HEK293 (cell line): ENCODE measurements at regions not wholly inside any gene's neighbourhood (a gene's known extent, or its start where the extent isn't known, plus 50 kb on each side); places are given as distances from the start of the nearest gene placed in this dataset.

Experiments
- CTCF ChIA-PET: fragments of 350-600 bp; formaldehyde crosslinking; extraction: SDS; loops from one replicate; lab custom pipeline; 2021; ENCODE audit warnings: antibody characterized with exemption; lab: Yijun Ruan, JAX
- POLR2A ChIA-PET: fragments of 300-600 bp; formaldehyde crosslinking; extraction: SDS; loops from one replicate; lab custom pipeline; 2020; ENCODE audit warnings: antibody characterized with exemption, inconsistent platforms; lab: Yijun Ruan, JAX
- H3K27ac ChIP-seq: fragments of 200-500 bp; sonication (Bioruptor generic); 2 replicates; pipeline ENCODE4 v1.5.1; 2014; ENCODE audit warnings: low read depth, low read length, control low read depth, inconsistent platforms; ENCODE audit errors: extremely low read depth
- H3K36me3 ChIP-seq, 2 experiments: fragments of 200-500 bp in 1 of 2; sonication (Bioruptor generic) in 1 of 2; 1 replicate in 1 of 2; 2 replicates in 1 of 2; pipeline ENCODE4 v1.5.1; 2014 to 2017; ENCODE audit warnings: inconsistent platforms in 2 of 2, low read length in 2 of 2; ENCODE audit not compliant: control insufficient read depth in 2 of 2, insufficient read depth in 1 of 2
- H3K4me1 ChIP-seq: fragments of 200-500 bp; sonication (Bioruptor generic); 2 replicates; pipeline ENCODE4 v1.5.1; 2014; ENCODE audit warnings: mild to moderate bottlenecking, low read length, inconsistent platforms; ENCODE audit not compliant: control insufficient read depth, insufficient read depth
- H3K4me3 ChIP-seq: 2 replicates; pipeline ENCODE4 v1.5.1; 2011; ENCODE audit warnings: low read depth, mild to moderate bottlenecking, control low read depth, low read length, moderate library complexity
- H3K9me3 ChIP-seq: fragments of 200-500 bp; sonication (Bioruptor generic); 2 replicates; pipeline ENCODE4 v1.5.1; 2014; ENCODE audit warnings: low read depth, low read length, inconsistent platforms; ENCODE audit not compliant: control insufficient read depth, insufficient read depth
- GLI4 ChIP-seq: fragments of 450-650 bp; formaldehyde crosslinking; IDR thresholded peaks from 2 replicates; pipeline ENCODE4 v1.5.1; 2016; ENCODE audit warnings: missing biosample characterization, missing genetic modification characterization
- HOXC10 ChIP-seq: sonication (generic); formaldehyde crosslinking; IDR thresholded peaks from 2 replicates; pipeline ENCODE4 v1.8.1; 2023; ENCODE audit warnings: mild to moderate bottlenecking, missing genetic modification reagents
- ZBTB48 ChIP-seq: fragments of 450-650 bp; formaldehyde crosslinking; IDR thresholded peaks from 2 replicates; pipeline ENCODE4 v1.5.1; 2016; ENCODE audit warnings: missing biosample characterization, missing genetic modification characterization
- ZNF157 ChIP-seq: fragments of 450-650 bp; formaldehyde crosslinking; IDR thresholded peaks from 2 replicates; pipeline ENCODE4 v1.5.1; 2016; ENCODE audit warnings: missing biosample characterization, missing genetic modification characterization
- ZNF239 ChIP-seq: fragments of 450-650 bp; formaldehyde crosslinking; IDR thresholded peaks from 2 replicates; pipeline ENCODE4 v1.5.1; 2016; ENCODE audit warnings: missing biosample characterization, missing genetic modification characterization
- ZNF24 ChIP-seq: fragments of 450-650 bp; formaldehyde crosslinking; IDR thresholded peaks from 2 replicates; pipeline ENCODE4 v1.5.1; 2016; ENCODE audit warnings: missing biosample characterization, missing genetic modification characterization
- ZNF335 ChIP-seq: fragments of 450-650 bp; formaldehyde crosslinking; conservative IDR thresholded peaks from 2 replicates; pipeline ENCODE4 v1.5.1; 2016; ENCODE audit warnings: missing biosample characterization, missing genetic modification characterization
- ZNF366 ChIP-seq: fragments of 450-650 bp; formaldehyde crosslinking; conservative IDR thresholded peaks from 2 replicates; pipeline ENCODE4 v1.5.1; 2016; ENCODE audit warnings: missing biosample characterization, missing genetic modification characterization
- ZNF426 ChIP-seq: fragments of 450-650 bp; formaldehyde crosslinking; IDR thresholded peaks from 2 replicates; pipeline ENCODE4 v1.5.1; 2017; ENCODE audit warnings: missing biosample characterization, missing genetic modification characterization, mild to moderate bottlenecking, inconsistent platforms, moderate library complexity
- ZNF548 ChIP-seq: fragments of 450-650 bp; formaldehyde crosslinking; IDR thresholded peaks from 2 replicates; pipeline ENCODE4 v1.5.1; 2016; ENCODE audit warnings: missing biosample characterization, missing genetic modification characterization
- ZNF571 ChIP-seq: fragments of 450-650 bp; formaldehyde crosslinking; IDR thresholded peaks from 2 replicates; pipeline ENCODE4 v1.5.0; 2017; ENCODE audit warnings: missing biosample characterization, missing genetic modification characterization
- ZNF768 ChIP-seq: fragments of 450-650 bp; formaldehyde crosslinking; IDR thresholded peaks from 2 replicates; pipeline ENCODE4 v1.5.1; 2018; ENCODE audit warnings: missing biosample characterization, mild to moderate bottlenecking, missing genetic modification characterization
- ZNF785 ChIP-seq: fragments of 450-650 bp; formaldehyde crosslinking; IDR thresholded peaks from 2 replicates; pipeline ENCODE4 v1.5.1; 2016; ENCODE audit warnings: missing biosample characterization, missing genetic modification characterization
- ZNF837 ChIP-seq: fragments of 450-650 bp; formaldehyde crosslinking; IDR thresholded peaks from 2 replicates; pipeline ENCODE4 v1.5.1; 2016; ENCODE audit warnings: missing biosample characterization, missing genetic modification characterization
- TF ChIP-seq, protein P1 (sequence below): fragments of 450-650 bp; formaldehyde crosslinking; IDR thresholded peaks from 2 replicates; pipeline ENCODE4 v1.5.1; 2016; ENCODE audit warnings: missing biosample characterization, missing genetic modification characterization, low read depth
- TF ChIP-seq, protein P2 (sequence below): fragments of 450-650 bp; formaldehyde crosslinking; IDR thresholded peaks from 2 replicates; pipeline ENCODE4 v1.5.1; 2017; ENCODE audit warnings: missing biosample characterization, missing genetic modification characterization
- TF ChIP-seq, protein P3 (sequence below): fragments of 450-650 bp; formaldehyde crosslinking; optimal IDR thresholded peaks from 2 replicates; pipeline ENCODE3; 2016; ENCODE audit warnings: missing biosample characterization, mild to moderate bottlenecking, missing genetic modification characterization
- TF ChIP-seq, protein P4 (sequence below): fragments of 450-650 bp; formaldehyde crosslinking; IDR thresholded peaks from 2 replicates; pipeline ENCODE4 v1.5.1; 2016; ENCODE audit warnings: missing biosample characterization, missing genetic modification characterization

DNA sequence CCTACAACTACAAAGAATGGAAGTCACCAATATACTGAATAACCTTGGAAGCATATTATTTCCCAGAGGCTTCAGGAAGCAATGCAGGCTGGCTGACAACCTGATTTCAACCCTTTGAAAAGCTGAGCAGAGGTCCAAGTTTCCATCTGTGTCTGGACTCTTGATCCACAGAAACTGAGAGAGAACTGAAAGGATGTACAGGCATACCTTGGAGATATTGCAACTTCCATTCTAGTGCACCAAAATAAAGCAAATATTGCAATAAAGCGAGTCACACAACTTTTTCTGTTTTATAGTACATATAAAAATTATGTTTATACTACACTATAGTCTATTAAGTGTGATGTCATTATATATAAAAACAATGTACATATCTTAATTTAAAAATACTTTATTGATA lies 85.3 kb downstream of the TYW3 start:
- Histone ChIP-seq H3K4me3 (no peak overlapping the region), H3K9me3 (no peaks in the 10 kb centered on the region; the same call in 1 of the 2 replicates), H3K4me1 (no peaks in the 10 kb centered on the region), H3K27ac (no peak overlapping the region), H3K36me3 (no peaks in the 10 kb centered on the region)
- POLR2A ChIA-PET, result no interaction called here
- TF ChIP-seq ZNF24 (tag by site-specific recombination) (no peak), ZNF768 (no peak), ZNF366 (tag by site-specific recombination) (no peak)
- TF ChIP-seq, protein P1, sequence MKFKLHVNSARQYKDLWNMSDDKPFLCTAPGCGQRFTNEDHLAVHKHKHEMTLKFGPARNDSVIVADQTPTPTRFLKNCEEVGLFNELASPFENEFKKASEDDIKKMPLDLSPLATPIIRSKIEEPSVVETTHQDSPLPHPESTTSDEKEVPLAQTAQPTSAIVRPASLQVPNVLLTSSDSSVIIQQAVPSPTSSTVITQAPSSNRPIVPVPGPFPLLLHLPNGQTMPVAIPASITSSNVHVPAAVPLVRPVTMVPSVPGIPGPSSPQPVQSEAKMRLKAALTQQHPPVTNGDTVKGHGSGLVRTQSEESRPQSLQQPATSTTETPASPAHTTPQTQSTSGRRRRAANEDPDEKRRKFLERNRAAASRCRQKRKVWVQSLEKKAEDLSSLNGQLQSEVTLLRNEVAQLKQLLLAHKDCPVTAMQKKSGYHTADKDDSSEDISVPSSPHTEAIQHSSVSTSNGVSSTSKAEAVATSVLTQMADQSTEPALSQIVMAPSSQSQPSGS (tag by site-specific recombination), result 0 out of 2 replicates have a peak, but pooled peaks have one; percentile 30
- CTCF ChIA-PET, result no interaction called here

DNA sequence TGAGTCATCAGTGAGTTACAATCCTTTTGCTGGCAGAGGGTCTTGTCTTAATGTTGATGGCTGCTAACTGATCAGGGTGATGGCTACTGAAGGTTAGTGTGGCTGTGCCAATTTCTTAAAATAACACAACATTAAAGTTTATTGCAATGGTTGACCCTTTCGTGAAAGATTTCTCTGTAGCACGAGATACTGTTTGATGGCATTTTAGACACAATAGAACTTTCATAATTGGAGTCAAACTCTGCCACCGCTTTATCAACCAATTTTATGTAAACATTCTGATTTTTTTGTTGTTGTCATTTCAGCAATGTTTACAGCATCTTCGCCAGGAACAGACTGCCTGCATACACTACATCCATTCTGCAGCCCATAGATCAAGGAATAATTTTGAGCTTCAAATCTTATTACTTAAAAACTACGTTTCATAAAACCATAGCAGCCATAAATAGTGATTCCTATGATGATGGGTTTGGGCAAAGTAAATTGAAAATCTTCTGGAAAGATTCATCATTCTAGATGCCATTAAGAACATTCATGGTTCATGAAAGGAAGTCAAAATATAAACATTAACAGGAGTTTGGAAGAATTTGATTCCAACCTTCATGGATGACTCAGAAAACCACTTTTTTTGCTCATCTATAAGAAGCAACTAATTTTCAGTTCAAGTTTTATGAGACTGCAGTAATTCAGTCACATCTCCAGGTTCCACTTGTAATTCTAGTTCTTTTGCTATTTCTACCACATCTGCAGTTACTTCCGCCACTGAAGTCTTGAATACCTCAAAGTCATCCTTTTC lies 85.9 kb downstream of the TYW3 start:
- CTCF ChIA-PET, result interaction anchor here (0.7 kb wide), 1 partner anchor 879 kb away, joined by 3 read pairs; no protein-coding TSS in a partner anchor
- no peak overlapping the region for H3K4me3 ChIP-seq
- TF ChIP-seq GLI4 (tag by site-specific recombination) (no peak), ZNF426 (tag by site-specific recombination) (no peak), ZNF548 (no peak), ZNF335 (tag by site-specific recombination) (no peak), ZNF785 (tag by site-specific recombination) (no peak), HOXC10 (no peak), ZNF571 (no peak), ZNF157 (no peak), ZNF239 (tag by site-specific recombination) (no peak), ZBTB48 (tag by site-specific recombination) (no peak), ZNF837 (no peak)
- TF ChIP-seq, protein P2, sequence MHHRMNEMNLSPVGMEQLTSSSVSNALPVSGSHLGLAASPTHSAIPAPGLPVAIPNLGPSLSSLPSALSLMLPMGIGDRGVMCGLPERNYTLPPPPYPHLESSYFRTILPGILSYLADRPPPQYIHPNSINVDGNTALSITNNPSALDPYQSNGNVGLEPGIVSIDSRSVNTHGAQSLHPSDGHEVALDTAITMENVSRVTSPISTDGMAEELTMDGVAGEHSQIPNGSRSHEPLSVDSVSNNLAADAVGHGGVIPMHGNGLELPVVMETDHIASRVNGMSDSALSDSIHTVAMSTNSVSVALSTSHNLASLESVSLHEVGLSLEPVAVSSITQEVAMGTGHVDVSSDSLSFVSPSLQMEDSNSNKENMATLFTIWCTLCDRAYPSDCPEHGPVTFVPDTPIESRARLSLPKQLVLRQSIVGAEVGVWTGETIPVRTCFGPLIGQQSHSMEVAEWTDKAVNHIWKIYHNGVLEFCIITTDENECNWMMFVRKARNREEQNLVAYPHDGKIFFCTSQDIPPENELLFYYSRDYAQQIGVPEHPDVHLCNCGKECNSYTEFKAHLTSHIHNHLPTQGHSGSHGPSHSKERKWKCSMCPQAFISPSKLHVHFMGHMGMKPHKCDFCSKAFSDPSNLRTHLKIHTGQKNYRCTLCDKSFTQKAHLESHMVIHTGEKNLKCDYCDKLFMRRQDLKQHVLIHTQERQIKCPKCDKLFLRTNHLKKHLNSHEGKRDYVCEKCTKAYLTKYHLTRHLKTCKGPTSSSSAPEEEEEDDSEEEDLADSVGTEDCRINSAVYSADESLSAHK (tag by site-specific recombination), result no peak
- TF ChIP-seq, protein P3, sequence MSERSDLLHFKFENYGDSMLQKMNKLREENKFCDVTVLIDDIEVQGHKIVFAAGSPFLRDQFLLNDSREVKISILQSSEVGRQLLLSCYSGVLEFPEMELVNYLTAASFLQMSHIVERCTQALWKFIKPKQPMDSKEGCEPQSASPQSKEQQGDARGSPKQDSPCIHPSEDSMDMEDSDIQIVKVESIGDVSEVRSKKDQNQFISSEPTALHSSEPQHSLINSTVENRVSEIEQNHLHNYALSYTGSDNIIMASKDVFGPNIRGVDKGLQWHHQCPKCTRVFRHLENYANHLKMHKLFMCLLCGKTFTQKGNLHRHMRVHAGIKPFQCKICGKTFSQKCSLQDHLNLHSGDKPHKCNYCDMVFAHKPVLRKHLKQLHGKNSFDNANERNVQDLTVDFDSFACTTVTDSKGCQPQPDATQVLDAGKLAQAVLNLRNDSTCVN (tag by site-specific recombination), result no peak
- TF ChIP-seq, protein P4, sequence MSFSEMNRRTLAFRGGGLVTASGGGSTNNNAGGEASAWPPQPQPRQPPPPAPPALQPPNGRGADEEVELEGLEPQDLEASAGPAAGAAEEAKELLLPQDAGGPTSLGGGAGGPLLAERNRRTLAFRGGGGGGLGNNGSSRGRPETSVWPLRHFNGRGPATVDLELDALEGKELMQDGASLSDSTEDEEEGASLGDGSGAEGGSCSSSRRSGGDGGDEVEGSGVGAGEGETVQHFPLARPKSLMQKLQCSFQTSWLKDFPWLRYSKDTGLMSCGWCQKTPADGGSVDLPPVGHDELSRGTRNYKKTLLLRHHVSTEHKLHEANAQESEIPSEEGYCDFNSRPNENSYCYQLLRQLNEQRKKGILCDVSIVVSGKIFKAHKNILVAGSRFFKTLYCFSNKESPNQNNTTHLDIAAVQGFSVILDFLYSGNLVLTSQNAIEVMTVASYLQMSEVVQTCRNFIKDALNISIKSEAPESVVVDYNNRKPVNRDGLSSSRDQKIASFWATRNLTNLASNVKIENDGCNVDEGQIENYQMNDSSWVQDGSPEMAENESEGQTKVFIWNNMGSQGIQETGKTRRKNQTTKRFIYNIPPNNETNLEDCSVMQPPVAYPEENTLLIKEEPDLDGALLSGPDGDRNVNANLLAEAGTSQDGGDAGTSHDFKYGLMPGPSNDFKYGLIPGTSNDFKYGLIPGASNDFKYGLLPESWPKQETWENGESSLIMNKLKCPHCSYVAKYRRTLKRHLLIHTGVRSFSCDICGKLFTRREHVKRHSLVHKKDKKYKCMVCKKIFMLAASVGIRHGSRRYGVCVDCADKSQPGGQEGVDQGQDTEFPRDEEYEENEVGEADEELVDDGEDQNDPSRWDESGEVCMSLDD (tag by site-specific recombination), result no peak
- POLR2A ChIA-PET, result no interaction called here
- H3K9me3 ChIP-seq, result no peaks in the 10 kb centered on the region; the same call in 1 of the 2 replicates
- H3K27ac ChIP-seq, result no peak overlapping the region
- no peaks in the 10 kb centered on the region for H3K4me1 ChIP-seq
- no peaks in the 10 kb centered on the region for H3K36me3 ChIP-seq
